ENCODE measurements at regions not wholly inside any gene's neighbourhood (a gene's known extent, or its start where the extent isn't known, plus 50 kb on each side); places are given as distances from the start of the nearest gene placed in this dataset.

DNA sequence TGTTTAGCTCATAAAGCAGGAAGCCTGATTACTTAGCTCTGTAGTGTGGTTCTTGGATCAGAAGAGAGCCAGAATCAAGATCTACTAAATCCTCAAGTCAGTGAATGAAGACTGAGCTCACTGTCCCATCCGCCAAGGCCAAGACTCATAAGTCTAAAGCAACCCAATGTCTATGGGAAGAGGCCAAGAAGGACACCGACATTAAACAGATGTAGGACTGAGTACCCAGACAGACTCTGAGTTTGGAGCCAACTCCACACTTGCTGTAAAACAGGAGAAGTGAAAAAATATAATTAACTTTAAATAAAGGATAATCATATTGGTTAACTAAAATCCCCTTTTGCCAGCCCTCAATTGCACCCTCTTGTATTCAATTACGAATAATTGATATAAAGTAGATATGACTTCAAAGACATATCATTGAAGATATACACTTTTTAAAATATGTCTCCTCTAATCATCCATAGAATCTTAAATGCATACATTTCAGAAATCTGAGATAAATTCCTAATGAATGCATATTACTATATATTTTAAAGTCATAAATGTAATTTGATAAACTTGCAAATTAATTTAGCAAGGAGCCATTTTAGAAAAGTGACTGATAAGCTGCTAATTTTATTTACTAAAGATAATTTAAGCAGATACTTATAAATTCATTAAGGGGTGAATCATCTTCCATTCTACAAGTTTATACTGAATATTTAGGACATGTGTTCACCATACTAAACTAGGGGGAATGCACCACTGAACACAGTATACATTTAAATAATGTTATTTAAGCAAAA lies 617.0 kb upstream of the ARID1B start:
- WGBS (ENCODE audit: missing lambda C conversion rate) = 63% methylated on average over 3 of the region's 3 CpGs
- H3K27ac ChIP-seq = no peak overlapping the region
- H3K4me3 ChIP-seq = no peak overlapping the region
- H3K9me3 ChIP-seq = no peaks in the 10 kb centered on the region
- DNase-seq (ENCODE audit: low read depth in 1 of 2, low spot score in 1 of 2) = no peak
- no peak for TF ChIP-seq KDM1A (IDR thresholded peaks at IDR 0.05; ENCODE audit: low read depth)
- TF ChIP-seq NR3C1 (IDR thresholded peaks at IDR 0.05) = no peak
- TF ChIP-seq POLR2A (IDR thresholded peaks at IDR 0.05; ENCODE audit: low read length) = no peak
- TF ChIP-seq HOXB13 (CRISPR knock-in tag; IDR thresholded peaks at IDR 0.05; ENCODE audit: low read depth) = no peak
- FAIRE-seq = no peak
- CTCF ChIA-PET = no interaction called here
- POLR2A ChIA-PET = interaction anchor here (0.6 kb wide), 1 partner anchor 949 kb away, joined by 3 read pairs; no protein-coding TSS in a partner anchor
- no peak overlapping the region for H3K4me2 ChIP-seq
- H3K4me1 ChIP-seq = no peaks in the 10 kb centered on the region
- ATAC-seq = no peak

DNA sequence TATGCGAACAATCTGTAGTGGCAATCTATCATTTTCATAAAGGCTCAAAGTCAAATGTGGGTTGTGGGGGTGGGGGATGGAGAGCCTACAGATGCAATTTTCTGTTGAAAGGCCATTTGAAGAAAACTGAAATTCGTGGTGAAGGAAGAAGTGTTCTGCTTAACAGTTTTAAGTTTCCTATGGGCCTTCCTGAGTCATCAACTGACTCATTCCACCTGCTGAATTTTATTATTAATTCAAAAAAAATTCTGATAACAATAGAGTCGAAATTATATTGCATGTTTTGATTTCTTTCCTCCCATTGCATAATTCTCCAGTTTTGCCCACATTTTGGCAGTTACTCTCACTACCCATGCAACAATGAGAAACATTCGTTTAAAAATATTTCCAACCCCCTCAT lies 622.3 kb upstream of the ARID1B start:
- Histone ChIP-seq H3K27ac (no peak overlapping the region), H3K9me3 (no peaks in the 10 kb centered on the region), H3K4me2 (no peak overlapping the region), H3K4me3 (no peak overlapping the region), H3K4me1 (no peaks in the 10 kb centered on the region)
- POLR2A ChIA-PET = no interaction called here
- TF ChIP-seq HES2 (IDR thresholded peaks at IDR 0.05) = no peak
- CTCF ChIA-PET = no interaction called here
- DNase-seq (ENCODE audit: low read depth in 1 of 2, low spot score in 1 of 2) = no peak
- no peak for FAIRE-seq
- ATAC-seq = no peak
- 35% methylated on average over 4 of the region's 4 CpGs for WGBS (ENCODE audit: missing lambda C conversion rate)

DNA sequence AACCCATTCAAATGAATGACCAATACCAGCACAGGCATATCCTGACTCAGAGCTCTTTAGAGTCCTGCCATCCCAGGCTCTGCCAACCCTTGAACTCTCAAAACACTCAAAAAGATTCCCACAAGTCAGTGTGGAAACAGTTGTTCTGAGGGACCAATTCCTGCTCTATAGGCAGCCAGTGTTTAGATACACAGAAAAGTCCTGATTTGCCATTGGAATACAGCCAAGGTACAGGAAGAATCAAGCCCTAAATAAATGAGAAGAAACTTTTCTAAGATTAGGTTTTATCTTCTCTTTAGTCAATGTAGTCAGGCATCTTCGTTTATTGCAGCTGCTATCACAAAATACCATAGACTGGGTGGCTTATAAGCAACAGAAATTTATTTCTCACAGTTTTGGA lies 626.8 kb upstream of the ARID1B start:
- H3K4me3 ChIP-seq = no peak overlapping the region
- no peaks in the 10 kb centered on the region for H3K9me3 ChIP-seq
- TF ChIP-seq FOSB (CRISPR knock-in tag; IDR thresholded peaks at IDR 0.05) (no peak), POLR2A (IDR thresholded peaks at IDR 0.05; ENCODE audit: low read length) (no peak), RFX5 (IDR thresholded peaks at IDR 0.05) (no peak), KDM5A (IDR thresholded peaks at IDR 0.05) (no peak), KDM1A (IDR thresholded peaks at IDR 0.05; ENCODE audit: low read depth) (no peak), FOSL2 (IDR thresholded peaks at IDR 0.05) (no peak), FOSL2 (CRISPR knock-in tag; IDR thresholded peaks at IDR 0.05) (no peak), EHMT2 (IDR thresholded peaks at IDR 0.05; ENCODE audit: low read depth) (no peak), RARB (CRISPR knock-in tag; IDR thresholded peaks at IDR 0.05) (no peak), MAFK (IDR thresholded peaks at IDR 0.05; ENCODE audit: partially characterized antibody) (no peak), HDAC2 (IDR thresholded peaks at IDR 0.05) (no peak), CBX8 (IDR thresholded peaks at IDR 0.05) (no peak), POLR2AphosphoS2 (conservative IDR thresholded peaks at IDR 0.05; ENCODE audit: low read length) (no peak), ATOH8 (CRISPR knock-in tag; IDR thresholded peaks at IDR 0.05; ENCODE audit: low read depth) (no peak), RCOR1 (IDR thresholded peaks at IDR 0.05; ENCODE audit: low read depth, low read length) (no peak)
- TF ChIP-seq, protein P1, sequence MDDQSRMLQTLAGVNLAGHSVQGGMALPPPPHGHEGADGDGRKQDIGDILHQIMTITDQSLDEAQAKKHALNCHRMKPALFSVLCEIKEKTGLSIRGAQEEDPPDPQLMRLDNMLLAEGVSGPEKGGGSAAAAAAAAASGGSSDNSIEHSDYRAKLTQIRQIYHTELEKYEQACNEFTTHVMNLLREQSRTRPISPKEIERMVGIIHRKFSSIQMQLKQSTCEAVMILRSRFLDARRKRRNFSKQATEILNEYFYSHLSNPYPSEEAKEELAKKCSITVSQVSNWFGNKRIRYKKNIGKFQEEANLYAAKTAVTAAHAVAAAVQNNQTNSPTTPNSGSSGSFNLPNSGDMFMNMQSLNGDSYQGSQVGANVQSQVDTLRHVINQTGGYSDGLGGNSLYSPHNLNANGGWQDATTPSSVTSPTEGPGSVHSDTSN (IDR thresholded peaks at IDR 0.05) = no peak
- H3K4me1 ChIP-seq = no peaks in the 10 kb centered on the region
- H3K27ac ChIP-seq = no peak overlapping the region
- no peak overlapping the region for H3K4me2 ChIP-seq
- DNase-seq (ENCODE audit: low read depth in 1 of 2, low spot score in 1 of 2) (no peak), FAIRE-seq (no peak), ATAC-seq (no peak)
- ChIA-PET POLR2A (no interaction called here), CTCF (no interaction called here)
- WGBS (ENCODE audit: missing lambda C conversion rate) = 0% methylated on average over 1 of the region's 1 CpG

- FAIRE-seq (no peak), DNase-seq (ENCODE audit: low read depth in 1 of 2, low spot score in 1 of 2) (no peak), ATAC-seq (no peak)
- Histone ChIP-seq H3K4me3 (no peak overlapping the region), H3K4me2 (no peak overlapping the region), H3K9me3 (no peaks in the 10 kb centered on the region), H3K4me1 (no peaks in the 10 kb centered on the region), H3K27ac (no peak overlapping the region)
- WGBS (ENCODE audit: missing lambda C conversion rate) = 5% methylated on average over 7 of the region's 7 CpGs
- TF ChIP-seq EHF (CRISPR knock-in tag; IDR thresholded peaks at IDR 0.05) (no peak), NPAS2 (CRISPR knock-in tag; IDR thresholded peaks at IDR 0.05; ENCODE audit: borderline replicate concordance) (no peak)
- ChIA-PET CTCF (no interaction called here), POLR2A (no interaction called here)
Observed at GRCh38 chr6:156146891-156147290, 630.3 kb upstream of the ARID1B start.

All from A549 (cell line).